ENCODE measurements at regions not wholly inside any gene's neighbourhood (a gene's known extent, or its start where the extent isn't known, plus 50 kb on each side); places are given as distances from the start of the nearest gene placed in this dataset.

DNA sequence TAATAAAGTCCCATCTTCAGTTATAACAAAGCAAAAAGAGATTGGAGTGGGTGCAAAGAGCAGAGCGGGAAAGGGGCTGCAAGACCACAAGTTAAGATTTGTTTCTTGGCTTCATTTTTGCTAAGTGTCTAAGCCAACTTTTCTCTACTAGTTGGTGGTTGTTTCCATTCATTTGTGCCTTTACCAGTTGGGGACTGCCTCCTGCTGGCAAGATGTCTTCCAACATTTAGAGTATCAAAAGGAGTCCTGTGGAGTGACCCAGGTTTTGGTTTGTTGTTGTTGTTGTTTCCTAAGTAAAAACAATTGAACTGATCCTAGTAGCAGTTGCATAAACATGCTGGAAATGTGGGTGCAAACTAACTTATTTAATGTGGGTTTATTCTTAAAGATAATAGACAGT, 121.1 kb downstream of the SPATA18 start:
- TF ChIP-seq EZH2 (IDR thresholded peaks at IDR 0.05; ENCODE audit: borderline replicate concordance, low read depth, low read length, severe bottlenecking) = no peak
- TF ChIP-seq, protein P1, sequence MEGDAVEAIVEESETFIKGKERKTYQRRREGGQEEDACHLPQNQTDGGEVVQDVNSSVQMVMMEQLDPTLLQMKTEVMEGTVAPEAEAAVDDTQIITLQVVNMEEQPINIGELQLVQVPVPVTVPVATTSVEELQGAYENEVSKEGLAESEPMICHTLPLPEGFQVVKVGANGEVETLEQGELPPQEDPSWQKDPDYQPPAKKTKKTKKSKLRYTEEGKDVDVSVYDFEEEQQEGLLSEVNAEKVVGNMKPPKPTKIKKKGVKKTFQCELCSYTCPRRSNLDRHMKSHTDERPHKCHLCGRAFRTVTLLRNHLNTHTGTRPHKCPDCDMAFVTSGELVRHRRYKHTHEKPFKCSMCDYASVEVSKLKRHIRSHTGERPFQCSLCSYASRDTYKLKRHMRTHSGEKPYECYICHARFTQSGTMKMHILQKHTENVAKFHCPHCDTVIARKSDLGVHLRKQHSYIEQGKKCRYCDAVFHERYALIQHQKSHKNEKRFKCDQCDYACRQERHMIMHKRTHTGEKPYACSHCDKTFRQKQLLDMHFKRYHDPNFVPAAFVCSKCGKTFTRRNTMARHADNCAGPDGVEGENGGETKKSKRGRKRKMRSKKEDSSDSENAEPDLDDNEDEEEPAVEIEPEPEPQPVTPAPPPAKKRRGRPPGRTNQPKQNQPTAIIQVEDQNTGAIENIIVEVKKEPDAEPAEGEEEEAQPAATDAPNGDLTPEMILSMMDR (IDR thresholded peaks at IDR 0.05; ENCODE audit: borderline replicate concordance, extremely low read depth, low read length, poor library complexity, severe bottlenecking) = peak; percentile 14

Measured in DND-41 (cell line).